ENCODE measurements at regions not wholly inside any gene's neighbourhood (a gene's known extent, or its start where the extent isn't known, plus 50 kb on each side); places are given as distances from the start of the nearest gene placed in this dataset.

DNA sequence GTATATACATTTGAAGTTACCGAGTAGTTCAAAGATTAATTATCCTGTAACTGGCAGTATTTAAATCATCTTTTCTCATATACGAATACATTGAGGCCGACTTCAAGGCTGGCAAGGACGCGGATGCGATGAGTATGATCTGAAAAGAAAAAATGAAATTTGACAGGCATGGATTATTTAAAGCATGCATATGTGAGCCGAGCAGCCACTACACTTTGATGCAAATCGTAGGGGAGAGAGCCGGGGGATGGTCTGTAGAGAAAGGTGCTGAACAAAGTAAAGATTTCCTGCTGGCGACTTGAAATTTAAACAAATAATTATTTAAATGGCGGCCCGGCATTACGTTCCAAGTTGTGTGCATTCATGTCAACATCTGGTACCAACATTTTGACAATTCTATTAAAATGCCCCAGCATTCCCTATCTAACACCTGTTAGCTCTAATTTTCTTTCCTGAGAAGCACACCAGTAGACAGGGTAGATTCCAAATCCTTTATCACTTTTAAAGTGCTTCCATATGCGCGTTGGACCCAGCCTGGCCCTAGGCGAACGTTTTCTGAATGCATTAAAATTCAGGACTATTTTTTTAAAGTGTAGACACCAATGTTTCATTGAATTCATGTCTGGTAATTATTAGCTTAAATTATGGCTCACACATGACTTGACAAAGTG is 188.7 kb downstream of the EMX2 start:
- no peaks in the 10 kb centered on the region for H3K36me3 ChIP-seq (ENCODE audit: control insufficient read depth, insufficient read depth, low read length)
- H3K4me1 ChIP-seq (ENCODE audit: control insufficient read depth, insufficient read depth, low read length) = no peaks in the 10 kb centered on the region
- no peak overlapping the region for H3K27ac ChIP-seq (ENCODE audit: low read depth, low read length)
- peaks cover 5% of the 10 kb centered on the region for H3K27me3 ChIP-seq (ENCODE audit: control insufficient read depth, insufficient read depth, low read length)
- H3K9ac ChIP-seq (ENCODE audit: low read length) = no peak overlapping the region
- no peak overlapping the region for H3K4me3 ChIP-seq (ENCODE audit: low read length)

DNA sequence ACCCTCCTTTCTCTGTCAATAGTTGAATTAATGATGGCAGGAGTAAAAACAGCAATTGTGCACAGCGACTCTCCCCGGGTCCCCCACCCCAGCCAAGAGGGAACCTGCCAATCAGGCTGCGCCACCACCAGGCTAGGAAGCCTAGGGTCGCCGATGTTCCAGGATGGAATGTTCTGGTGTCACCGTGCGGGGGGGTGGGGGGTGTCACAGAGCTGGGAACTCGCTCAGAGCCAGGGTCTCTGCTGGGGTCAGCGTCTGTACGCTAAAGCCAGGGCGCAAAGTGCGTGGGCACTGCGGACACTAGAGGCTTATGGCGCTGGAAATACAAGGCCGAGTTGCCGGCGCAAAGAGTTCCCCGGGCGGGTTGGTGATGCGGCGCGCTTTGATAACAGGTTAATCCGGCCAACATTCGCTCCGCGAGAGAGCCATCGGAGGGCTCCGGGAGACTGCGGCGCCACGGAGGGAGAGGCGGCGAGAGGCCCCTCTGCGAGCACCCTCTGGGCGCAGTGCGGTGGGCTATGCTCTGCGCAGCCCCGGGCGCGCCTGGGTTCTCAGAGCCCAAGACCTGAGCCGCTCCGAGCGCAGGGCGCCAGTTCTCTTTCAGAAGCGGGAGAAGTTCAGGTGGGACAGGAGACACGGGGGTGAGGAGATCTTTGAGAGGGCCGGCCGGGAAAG is 192.3 kb downstream of the EMX2 start:
- H3K4me1 ChIP-seq (ENCODE audit: control insufficient read depth, insufficient read depth, low read length) = no peaks in the 10 kb centered on the region
- no peaks in the 10 kb centered on the region for H3K36me3 ChIP-seq (ENCODE audit: control insufficient read depth, insufficient read depth, low read length)
- no peak overlapping the region for H3K9ac ChIP-seq (ENCODE audit: low read length)
- no peak overlapping the region for H3K27ac ChIP-seq (ENCODE audit: low read depth, low read length)
- peaks cover 5% of the 10 kb centered on the region for H3K27me3 ChIP-seq (ENCODE audit: control insufficient read depth, insufficient read depth, low read length)
- no peak overlapping the region for H3K4me3 ChIP-seq (ENCODE audit: low read length)

DNA sequence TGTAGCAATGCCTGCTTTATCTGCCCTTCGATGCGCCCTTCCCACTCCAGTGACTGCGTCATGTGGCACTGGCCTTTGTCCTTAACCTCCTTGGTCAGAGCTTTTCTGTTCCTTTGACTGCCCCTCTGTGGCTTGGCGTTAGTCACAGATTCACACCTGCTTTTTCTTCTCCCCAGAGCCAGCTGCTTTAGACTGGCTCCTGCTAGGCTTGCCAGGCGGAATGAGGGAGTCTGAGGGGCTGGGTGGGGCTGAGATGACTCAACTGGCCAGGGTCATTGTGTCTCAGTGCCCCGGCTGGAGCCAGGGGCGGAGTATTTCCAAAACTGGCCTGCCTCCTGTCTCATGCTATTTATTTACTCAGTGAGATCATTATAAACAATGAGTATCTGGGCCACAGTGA is 194.1 kb downstream of the EMX2 start:
- Histone ChIP-seq H3K4me1 (ENCODE audit: control insufficient read depth, insufficient read depth, low read length) (no peaks in the 10 kb centered on the region), H3K4me3 (ENCODE audit: low read length) (no peak overlapping the region), H3K27me3 (ENCODE audit: control insufficient read depth, insufficient read depth, low read length) (peaks cover 5% of the 10 kb centered on the region), H3K27ac (ENCODE audit: low read depth, low read length) (no peak overlapping the region), H3K9ac (ENCODE audit: low read length) (no peak overlapping the region), H3K36me3 (ENCODE audit: control insufficient read depth, insufficient read depth, low read length) (no peaks in the 10 kb centered on the region)

DNA sequence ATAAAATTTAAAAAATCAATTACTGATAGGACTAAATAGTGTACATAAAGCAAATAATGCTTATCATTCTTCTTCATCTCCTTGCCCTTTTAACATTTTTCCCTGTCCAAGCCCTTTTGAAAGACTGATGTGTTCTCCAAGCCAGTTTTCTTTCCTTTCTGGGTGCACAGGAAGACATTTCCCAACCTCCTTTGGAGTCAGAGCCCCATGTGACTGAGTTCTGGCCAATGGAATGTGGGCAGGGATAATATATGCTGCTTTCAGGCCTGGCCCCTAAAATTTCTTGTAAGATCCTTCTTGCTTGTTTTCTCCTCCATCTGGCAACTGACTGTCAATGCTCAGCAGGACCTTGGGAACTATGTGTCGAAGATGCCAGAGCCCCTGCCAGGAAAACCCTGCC is 197.5 kb downstream of the EMX2 start:
- H3K9ac ChIP-seq (ENCODE audit: low read length) = no peak overlapping the region
- H3K4me3 ChIP-seq (ENCODE audit: low read length) = no peak overlapping the region
- no peaks in the 10 kb centered on the region for H3K27me3 ChIP-seq (ENCODE audit: control insufficient read depth, insufficient read depth, low read length)
- H3K27ac ChIP-seq (ENCODE audit: low read depth, low read length) = no peak overlapping the region
- no peaks in the 10 kb centered on the region for H3K36me3 ChIP-seq (ENCODE audit: control insufficient read depth, insufficient read depth, low read length)
- no peaks in the 10 kb centered on the region for H3K4me1 ChIP-seq (ENCODE audit: control insufficient read depth, insufficient read depth, low read length)

DNA sequence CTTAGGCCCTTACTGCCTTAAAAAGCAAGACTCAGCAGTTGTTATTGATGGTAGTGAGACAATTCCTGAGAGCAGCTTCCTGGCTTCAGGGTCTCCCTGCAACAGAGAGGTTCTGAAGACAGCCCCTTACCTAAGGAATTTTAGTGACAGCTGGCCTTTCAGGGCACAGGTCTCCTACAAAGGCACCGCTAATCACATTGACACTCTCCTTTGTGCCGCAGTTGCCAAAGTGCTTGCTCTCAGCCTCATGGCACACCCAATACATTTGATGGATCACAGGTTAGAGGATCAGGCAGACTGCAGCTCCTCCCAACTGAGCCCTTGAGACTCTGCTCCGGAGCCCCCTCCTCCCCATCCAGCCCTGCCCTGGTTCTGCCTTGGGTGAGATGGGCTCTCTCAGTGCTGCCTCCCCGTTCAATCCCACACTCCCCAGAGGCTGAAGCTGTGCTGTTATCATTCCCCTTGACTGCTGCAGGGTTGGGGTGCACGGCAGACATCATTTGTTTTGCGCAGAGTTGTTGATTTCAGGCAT is 198.2 kb downstream of the EMX2 start:
- H3K9ac ChIP-seq (ENCODE audit: low read length) = no peak overlapping the region
- no peaks in the 10 kb centered on the region for H3K36me3 ChIP-seq (ENCODE audit: control insufficient read depth, insufficient read depth, low read length)
- H3K4me3 ChIP-seq (ENCODE audit: low read length) = no peak overlapping the region
- no peaks in the 10 kb centered on the region for H3K27me3 ChIP-seq (ENCODE audit: control insufficient read depth, insufficient read depth, low read length)
- no peaks in the 10 kb centered on the region for H3K4me1 ChIP-seq (ENCODE audit: control insufficient read depth, insufficient read depth, low read length)
- no peak overlapping the region for H3K27ac ChIP-seq (ENCODE audit: low read depth, low read length)

DNA sequence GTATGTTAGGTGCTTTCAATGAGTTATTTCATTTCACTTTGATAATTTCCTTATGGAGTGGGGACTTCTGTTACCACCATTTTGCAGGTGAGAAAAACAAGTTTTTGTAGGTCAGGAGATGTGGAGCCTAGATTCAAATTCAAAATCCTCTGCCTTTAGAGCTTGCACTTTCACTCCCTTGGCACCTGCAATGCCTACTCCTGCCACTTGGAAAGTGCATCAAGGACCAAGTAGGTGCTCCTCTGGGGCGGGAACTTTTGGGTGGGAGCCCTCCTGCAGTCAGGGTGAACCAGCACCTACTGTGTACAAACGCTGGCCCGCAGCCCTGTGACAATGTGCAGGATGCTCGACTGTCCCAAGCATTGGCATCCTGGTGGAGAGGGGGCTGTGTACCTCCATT is 199.0 kb downstream of the EMX2 start:
- H3K27me3 ChIP-seq (ENCODE audit: control insufficient read depth, insufficient read depth, low read length) = no peaks in the 10 kb centered on the region
- no peak overlapping the region for H3K9ac ChIP-seq (ENCODE audit: low read length)
- H3K27ac ChIP-seq (ENCODE audit: low read depth, low read length) = no peak overlapping the region

DNA sequence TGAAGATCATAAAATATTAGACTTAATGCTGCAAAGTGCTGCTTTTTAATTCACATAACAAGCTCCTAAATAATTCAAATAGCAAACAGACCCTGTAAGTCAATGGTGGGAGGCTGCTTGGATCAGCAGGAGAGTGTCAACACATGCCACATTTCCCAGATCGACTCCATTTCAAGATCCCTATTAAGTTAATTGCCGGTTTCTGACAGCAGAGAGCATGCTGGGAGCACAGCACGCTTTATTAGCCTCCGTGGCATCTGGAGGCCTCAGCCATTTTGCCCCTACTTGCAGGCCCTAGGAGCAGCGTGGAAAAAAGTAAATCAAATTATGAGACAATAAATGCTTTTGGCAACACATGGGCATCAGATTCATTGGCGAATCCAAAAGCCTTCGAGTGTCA is 201.0 kb downstream of the EMX2 start:
- no peak overlapping the region for H3K4me3 ChIP-seq (ENCODE audit: low read length)
- H3K36me3 ChIP-seq (ENCODE audit: control insufficient read depth, insufficient read depth, low read length) = no peaks in the 10 kb centered on the region
- no peaks in the 10 kb centered on the region for H3K4me1 ChIP-seq (ENCODE audit: control insufficient read depth, insufficient read depth, low read length)
- H3K9ac ChIP-seq (ENCODE audit: low read length) = no peak overlapping the region
- H3K27ac ChIP-seq (ENCODE audit: low read depth, low read length) = no peak overlapping the region
- no peaks in the 10 kb centered on the region for H3K27me3 ChIP-seq (ENCODE audit: control insufficient read depth, insufficient read depth, low read length)

More for the DNA sequence above, 199.0 kb downstream of the EMX2 start:
- H3K36me3 ChIP-seq (ENCODE audit: control insufficient read depth, insufficient read depth, low read length) = no peaks in the 10 kb centered on the region
- H3K4me3 ChIP-seq (ENCODE audit: low read length) = no peak overlapping the region
- H3K4me1 ChIP-seq (ENCODE audit: control insufficient read depth, insufficient read depth, low read length) = no peaks in the 10 kb centered on the region

DNA sequence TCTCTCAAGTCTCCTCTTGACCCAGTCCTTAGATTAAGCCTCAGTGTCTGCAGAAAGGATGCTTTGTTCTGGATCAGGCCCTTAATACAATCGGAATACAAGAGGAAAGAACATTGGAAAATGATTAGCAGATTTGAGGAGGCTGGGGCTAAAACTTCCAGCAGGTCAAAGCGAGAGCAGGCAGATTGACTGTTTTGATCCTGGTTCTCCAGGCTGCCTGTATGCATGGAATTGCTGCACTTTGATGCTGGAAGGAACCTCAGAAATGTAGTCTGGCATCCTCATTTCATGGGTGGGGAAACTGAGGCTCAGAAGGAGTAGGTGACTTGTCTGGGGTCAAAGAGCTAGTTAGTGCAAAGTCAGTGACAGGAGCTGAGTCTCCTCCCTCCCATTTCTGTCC is 202.8 kb downstream of the EMX2 start:
- Histone ChIP-seq H3K4me3 (ENCODE audit: low read length) (no peak overlapping the region), H3K9ac (ENCODE audit: low read length) (no peak overlapping the region), H3K27ac (ENCODE audit: low read depth, low read length) (no peak overlapping the region), H3K4me1 (ENCODE audit: control insufficient read depth, insufficient read depth, low read length) (no peaks in the 10 kb centered on the region), H3K36me3 (ENCODE audit: control insufficient read depth, insufficient read depth, low read length) (no peaks in the 10 kb centered on the region), H3K27me3 (ENCODE audit: control insufficient read depth, insufficient read depth, low read length) (no peaks in the 10 kb centered on the region)

DNA sequence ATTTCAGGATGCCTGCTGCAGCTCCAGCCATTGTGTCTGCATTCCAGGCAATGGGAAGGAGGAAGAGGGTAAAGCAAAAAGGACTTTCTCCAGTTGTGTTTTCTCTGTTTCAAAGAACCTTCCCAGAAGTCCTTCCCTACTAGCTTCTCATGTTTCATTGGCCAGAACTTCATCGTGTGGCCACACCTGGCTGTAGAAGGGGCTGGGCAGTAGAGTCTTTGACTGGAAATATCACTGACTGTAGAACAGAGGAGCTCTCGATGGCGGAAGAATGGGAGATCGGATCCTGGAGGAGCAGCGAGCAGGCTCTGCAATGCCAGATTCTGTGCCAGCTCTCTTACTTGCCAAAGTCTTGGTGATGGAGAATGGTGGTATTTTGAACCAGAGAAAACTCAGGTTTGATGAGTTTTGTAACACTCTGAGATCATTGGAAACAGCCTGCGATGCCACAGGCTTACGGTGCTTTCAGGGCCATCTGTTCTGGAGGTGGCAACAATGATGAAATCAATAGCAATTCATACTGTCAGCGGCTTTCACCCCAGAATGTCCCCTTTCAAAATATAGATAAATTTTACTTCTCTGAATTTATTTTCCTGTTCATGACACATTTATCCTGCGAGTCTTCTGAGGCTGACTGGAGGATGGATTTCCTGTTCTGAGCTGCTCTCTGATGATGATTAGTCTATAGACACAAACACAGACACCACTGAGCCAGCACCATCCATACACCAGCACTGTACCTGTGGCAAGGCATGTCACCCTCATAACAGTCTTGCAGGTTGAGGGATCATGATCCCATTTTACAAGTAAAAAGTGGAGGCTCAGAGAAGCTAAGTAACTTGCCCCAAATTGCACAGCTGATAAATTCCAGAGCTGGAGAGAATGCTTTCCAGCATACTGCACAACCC is 204.2 kb downstream of the EMX2 start:
- Histone ChIP-seq H3K27ac (ENCODE audit: low read depth, low read length) (no peak overlapping the region), H3K4me3 (ENCODE audit: low read length) (no peak overlapping the region), H3K4me1 (ENCODE audit: control insufficient read depth, insufficient read depth, low read length) (no peaks in the 10 kb centered on the region), H3K27me3 (ENCODE audit: control insufficient read depth, insufficient read depth, low read length) (no peaks in the 10 kb centered on the region), H3K9ac (ENCODE audit: low read length) (no peak overlapping the region), H3K36me3 (ENCODE audit: control insufficient read depth, insufficient read depth, low read length) (no peaks in the 10 kb centered on the region)

DNA sequence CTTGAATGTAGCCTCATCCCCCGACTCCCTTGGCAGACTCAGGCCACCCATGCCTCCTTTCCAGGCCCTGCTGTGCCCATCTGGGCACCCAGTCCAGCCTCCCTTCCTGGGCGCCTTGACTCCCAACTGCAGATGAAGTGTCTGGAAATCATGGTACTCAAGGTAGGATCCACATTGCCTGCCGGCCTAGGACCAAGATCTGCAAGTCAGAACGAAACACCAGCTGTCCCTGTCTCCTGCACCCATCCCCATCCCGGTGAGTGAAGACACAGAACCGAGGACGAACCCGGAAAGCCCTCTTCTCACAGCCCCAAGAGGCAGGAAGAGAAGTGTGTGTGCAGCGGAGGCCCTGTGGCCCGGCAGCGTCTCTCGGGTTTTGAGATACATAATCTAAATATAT is 205.1 kb downstream of the EMX2 start:
- Histone ChIP-seq H3K36me3 (ENCODE audit: control insufficient read depth, insufficient read depth, low read length) (no peaks in the 10 kb centered on the region), H3K9ac (ENCODE audit: low read length) (no peak overlapping the region), H3K27ac (ENCODE audit: low read depth, low read length) (no peak overlapping the region), H3K4me3 (ENCODE audit: low read length) (no peak overlapping the region), H3K27me3 (ENCODE audit: control insufficient read depth, insufficient read depth, low read length) (no peaks in the 10 kb centered on the region), H3K4me1 (ENCODE audit: control insufficient read depth, insufficient read depth, low read length) (no peaks in the 10 kb centered on the region)

DNA sequence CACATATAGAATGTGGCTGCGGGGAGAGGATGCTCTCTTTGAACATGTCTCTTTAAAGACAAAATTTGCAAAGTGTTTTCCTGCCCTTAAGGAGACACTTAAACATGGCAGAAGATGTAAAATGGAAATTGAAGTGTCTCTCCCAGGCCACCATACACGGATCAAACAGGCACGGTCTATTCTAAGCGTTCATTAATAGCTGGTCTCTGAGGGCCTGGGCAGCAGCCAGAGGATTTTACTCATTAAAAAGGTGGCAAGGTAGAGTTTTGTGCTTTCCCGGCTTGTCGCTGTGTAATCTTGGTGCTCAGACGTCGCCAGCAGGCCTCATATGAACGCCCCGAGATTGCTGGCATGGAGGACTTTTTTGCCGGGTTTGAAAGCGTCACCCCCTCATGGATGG is 205.5 kb downstream of the EMX2 start:
- Histone ChIP-seq H3K27ac (ENCODE audit: low read depth, low read length) (no peak overlapping the region), H3K4me3 (ENCODE audit: low read length) (no peak overlapping the region), H3K9ac (ENCODE audit: low read length) (no peak overlapping the region), H3K36me3 (ENCODE audit: control insufficient read depth, insufficient read depth, low read length) (no peaks in the 10 kb centered on the region), H3K4me1 (ENCODE audit: control insufficient read depth, insufficient read depth, low read length) (no peaks in the 10 kb centered on the region), H3K27me3 (ENCODE audit: control insufficient read depth, insufficient read depth, low read length) (no peaks in the 10 kb centered on the region)

DNA sequence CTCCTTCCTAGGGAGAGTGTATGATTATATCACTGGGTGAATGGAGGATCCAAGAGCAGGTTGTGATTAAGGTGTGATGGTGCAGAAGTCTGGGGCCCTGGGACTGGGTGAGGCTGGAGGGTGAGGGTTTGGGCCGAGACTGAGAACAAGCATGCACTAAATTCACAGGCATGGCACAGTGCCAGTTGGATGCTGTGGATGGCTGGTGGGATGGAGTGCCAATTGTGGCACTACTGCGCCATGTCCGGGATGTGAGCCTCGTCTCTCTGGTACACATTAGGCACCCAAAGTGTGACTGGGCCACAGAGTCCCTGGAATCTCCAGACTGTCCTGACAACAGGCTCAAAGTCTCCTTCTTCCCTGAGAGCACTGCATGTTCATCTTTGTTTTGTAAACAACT is 208.1 kb downstream of the EMX2 start:
- Histone ChIP-seq H3K27me3 (ENCODE audit: control insufficient read depth, insufficient read depth, low read length) (no peaks in the 10 kb centered on the region), H3K9ac (ENCODE audit: low read length) (no peak overlapping the region), H3K27ac (ENCODE audit: low read depth, low read length) (no peak overlapping the region), H3K36me3 (ENCODE audit: control insufficient read depth, insufficient read depth, low read length) (no peaks in the 10 kb centered on the region), H3K4me3 (ENCODE audit: low read length) (no peak overlapping the region), H3K4me1 (ENCODE audit: control insufficient read depth, insufficient read depth, low read length) (no peaks in the 10 kb centered on the region)
